ENCODE measurements at regions not wholly inside any gene's neighbourhood (a gene's known extent, or its start where the extent isn't known, plus 50 kb on each side); places are given as distances from the start of the nearest gene placed in this dataset.

DNA sequence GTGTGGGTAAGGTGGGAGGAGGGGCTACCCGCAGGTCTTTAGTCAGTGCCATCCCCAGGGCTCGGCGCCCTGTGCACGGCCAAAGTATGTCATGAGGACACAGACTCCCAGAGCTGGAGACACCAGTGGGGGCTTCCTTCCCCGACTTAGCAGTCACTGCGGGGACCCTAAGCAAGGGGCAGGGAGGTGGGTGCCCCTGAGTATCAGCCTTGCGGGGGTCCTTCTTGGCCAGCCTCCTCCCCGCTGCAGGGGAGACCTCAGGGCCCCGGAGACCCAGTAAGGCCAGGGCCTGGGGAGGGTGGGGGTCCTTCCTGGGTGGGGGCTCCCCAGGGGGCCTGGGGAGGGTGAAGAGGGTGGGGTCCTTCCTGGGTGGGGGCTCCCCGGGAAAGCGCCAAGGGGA lies 673.8 kb downstream of the BRD1 start:
- DNase-seq, result no peak
- H3K9me3 ChIP-seq, result no peaks in the 10 kb centered on the region
- no peaks in the 10 kb centered on the region for H3K4me1 ChIP-seq (ENCODE audit: insufficient read depth)
- H3K4me3 ChIP-seq, result no peak overlapping the region
- no peak overlapping the region for H3K27ac ChIP-seq
- H3K27me3 ChIP-seq, result no peaks in the 10 kb centered on the region
- intact Hi-C loops (cut with DNase I), result no loop called here
- no peaks in the 10 kb centered on the region for H3K36me3 ChIP-seq
- TF ChIP-seq POLR2A (IDR thresholded peaks at IDR 0.05) (no peak), CTCF (IDR thresholded peaks at IDR 0.05) (no peak), EP300 (IDR thresholded peaks at IDR 0.05) (no peak)
- 80 to 85% (median 85%) methylated on average over 11 of the region's 11 CpGs for WGBS, 3 donors

DNA sequence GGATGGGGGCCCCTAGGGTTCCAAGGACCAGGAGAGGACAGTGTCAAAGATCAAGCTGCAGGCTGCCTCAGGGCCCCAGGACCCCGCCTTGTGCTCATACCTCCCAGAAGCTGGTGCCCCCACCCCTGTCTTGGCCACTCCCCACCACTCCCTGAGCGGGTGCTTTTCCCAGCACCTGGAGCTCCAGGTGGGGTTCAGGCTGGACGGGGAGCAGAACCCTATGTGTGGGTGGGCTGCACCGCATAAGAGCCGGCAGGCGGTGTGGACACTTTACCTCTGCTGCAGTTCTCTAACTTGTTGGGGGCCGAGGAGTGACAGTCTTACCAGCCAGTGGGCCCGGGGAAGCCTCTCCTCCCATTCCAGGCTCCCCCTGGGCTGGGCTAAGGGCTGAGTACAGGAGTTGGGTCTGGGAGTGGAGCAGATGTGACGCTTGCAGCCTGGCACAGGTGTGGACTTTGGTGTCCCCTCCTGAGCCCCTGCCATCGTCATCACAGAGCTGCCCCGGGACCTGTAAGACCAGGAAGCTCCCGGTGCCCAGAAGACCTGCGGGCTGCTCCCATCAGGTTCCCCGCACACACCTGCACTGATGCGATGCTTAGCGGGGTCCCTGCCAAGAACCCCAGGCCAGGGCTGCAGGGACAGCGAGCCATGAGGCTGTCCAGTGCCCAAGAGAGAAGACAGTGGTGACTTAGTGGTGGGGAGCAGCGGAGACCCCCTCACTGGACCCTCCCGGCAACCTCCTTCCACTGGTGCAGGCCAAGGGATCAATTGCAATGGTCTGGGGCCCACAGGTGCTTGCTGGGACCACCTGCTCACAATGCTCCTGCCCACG lies 674.5 kb downstream of the BRD1 start:
- no peak for DNase-seq
- Histone ChIP-seq H3K4me3 (no peak overlapping the region), H3K4me1 (ENCODE audit: insufficient read depth) (no peaks in the 10 kb centered on the region), H3K27me3 (no peaks in the 10 kb centered on the region), H3K9me3 (no peaks in the 10 kb centered on the region), H3K36me3 (no peaks in the 10 kb centered on the region), H3K27ac (no peak overlapping the region)
- intact Hi-C loops (cut with DNase I), result no loop called here
- WGBS, 3 donors, result 77 to 88% (median 77%) methylated on average over 20 of the region's 20 CpGs
- TF ChIP-seq POLR2A (IDR thresholded peaks at IDR 0.05) (no peak), EP300 (IDR thresholded peaks at IDR 0.05) (no peak), CTCF (IDR thresholded peaks at IDR 0.05) (no peak)

- intact Hi-C loops (cut with DNase I), result no loop called here
- no peaks in the 10 kb centered on the region for H3K27me3 ChIP-seq
- no peak for DNase-seq
These were observed 675.3 kb downstream of the BRD1 start for GRCh38 chr22:49152127-49152938.

More at GRCh38 chr22:49152127-49152938, 675.3 kb downstream of the BRD1 start:
- no peak overlapping the region for H3K4me3 ChIP-seq
- TF ChIP-seq POLR2A (IDR thresholded peaks at IDR 0.05) (no peak), CTCF (IDR thresholded peaks at IDR 0.05) (no peak), EP300 (IDR thresholded peaks at IDR 0.05) (no peak)
- WGBS, 3 donors, result 18 to 29% (median 23%) methylated on average over 12 to 13 of the region's 13 CpGs
- no peak overlapping the region for H3K27ac ChIP-seq
- no peaks in the 10 kb centered on the region for H3K9me3 ChIP-seq
- H3K36me3 ChIP-seq, result no peaks in the 10 kb centered on the region
- H3K4me1 ChIP-seq (ENCODE audit: insufficient read depth), result no peaks in the 10 kb centered on the region
